Keratinocyte (primary cell): ENCODE measurements at regions not wholly inside any gene's neighbourhood (a gene's known extent, or its start where the extent isn't known, plus 50 kb on each side); places are given as distances from the start of the nearest gene placed in this dataset.

Experiments
- EZH2 ChIP-seq: IDR thresholded peaks from one replicate; pipeline ENCODE4 v1.6.1; 2012; ENCODE audit warnings: inconsistent platforms, mild to moderate bottlenecking, low read length, moderate library complexity
- TF ChIP-seq, protein P1 (sequence below), 3 experiments: IDR thresholded peaks in 1 of 3; conservative IDR thresholded peaks in 1 of 3; optimal IDR thresholded peaks in 1 of 3; 2 replicates in 2 of 3; 3 replicates in 1 of 3; pipeline versions ENCODE3 to v1.5.1; 2011; ENCODE audit warnings: low read length in 3 of 3, mild to moderate bottlenecking in 3 of 3, moderate library complexity in 2 of 3, control low read depth in 1 of 3, inconsistent platforms in 1 of 3; ENCODE audit not compliant: insufficient read depth in 2 of 3; ENCODE audit errors: extremely low read depth in 1 of 3

DNA sequence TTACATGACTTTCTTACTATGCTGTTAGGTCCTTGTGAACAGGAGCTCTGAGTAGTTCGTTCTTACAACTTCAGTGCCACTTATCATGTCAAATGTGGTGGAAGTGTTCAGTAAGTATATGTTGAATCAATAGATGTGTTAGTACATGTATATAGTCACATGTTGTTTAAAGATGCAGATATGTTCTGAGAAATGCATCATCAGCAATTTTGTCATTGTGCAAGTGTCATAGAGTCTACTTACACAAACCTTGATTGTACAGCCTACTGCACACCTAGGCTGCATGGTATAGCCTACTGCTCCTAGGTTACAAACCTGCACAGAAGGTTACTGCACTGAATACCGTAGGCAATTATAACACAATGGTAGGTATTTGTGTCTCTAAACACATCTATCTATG lies 174.8 kb downstream of the GPR37 start:
- TF ChIP-seq, protein P1, sequence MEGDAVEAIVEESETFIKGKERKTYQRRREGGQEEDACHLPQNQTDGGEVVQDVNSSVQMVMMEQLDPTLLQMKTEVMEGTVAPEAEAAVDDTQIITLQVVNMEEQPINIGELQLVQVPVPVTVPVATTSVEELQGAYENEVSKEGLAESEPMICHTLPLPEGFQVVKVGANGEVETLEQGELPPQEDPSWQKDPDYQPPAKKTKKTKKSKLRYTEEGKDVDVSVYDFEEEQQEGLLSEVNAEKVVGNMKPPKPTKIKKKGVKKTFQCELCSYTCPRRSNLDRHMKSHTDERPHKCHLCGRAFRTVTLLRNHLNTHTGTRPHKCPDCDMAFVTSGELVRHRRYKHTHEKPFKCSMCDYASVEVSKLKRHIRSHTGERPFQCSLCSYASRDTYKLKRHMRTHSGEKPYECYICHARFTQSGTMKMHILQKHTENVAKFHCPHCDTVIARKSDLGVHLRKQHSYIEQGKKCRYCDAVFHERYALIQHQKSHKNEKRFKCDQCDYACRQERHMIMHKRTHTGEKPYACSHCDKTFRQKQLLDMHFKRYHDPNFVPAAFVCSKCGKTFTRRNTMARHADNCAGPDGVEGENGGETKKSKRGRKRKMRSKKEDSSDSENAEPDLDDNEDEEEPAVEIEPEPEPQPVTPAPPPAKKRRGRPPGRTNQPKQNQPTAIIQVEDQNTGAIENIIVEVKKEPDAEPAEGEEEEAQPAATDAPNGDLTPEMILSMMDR (optimal IDR thresholded peaks at IDR 0.05 in 1 of 3, IDR thresholded peaks at IDR 0.05 in 1 of 3, conservative IDR thresholded peaks at IDR 0.05 in 1 of 3; ENCODE audit: extremely low read depth in 1 of 3, insufficient read depth in 2 of 3, low read length in 3 of 3) = no peak
- no peak for TF ChIP-seq EZH2
